GM21786 (cell line): ENCODE measurements at regions not wholly inside any gene's neighbourhood (a gene's known extent, or its start where the extent isn't known, plus 50 kb on each side); places are given as distances from the start of the nearest gene placed in this dataset.
"Not testable (repeated sequence)": the region's sequence is repeated elsewhere in the genome, so short reads cannot be mapped to it uniquely, and the experiment has no call there.

Experiments used
- ATAC-seq: cut with Tn5 transposase; IDR thresholded peaks from one replicate; pipeline ENCODE4 v1.9.1; 2021; ENCODE audit not compliant: unreplicated experiment

DNA sequence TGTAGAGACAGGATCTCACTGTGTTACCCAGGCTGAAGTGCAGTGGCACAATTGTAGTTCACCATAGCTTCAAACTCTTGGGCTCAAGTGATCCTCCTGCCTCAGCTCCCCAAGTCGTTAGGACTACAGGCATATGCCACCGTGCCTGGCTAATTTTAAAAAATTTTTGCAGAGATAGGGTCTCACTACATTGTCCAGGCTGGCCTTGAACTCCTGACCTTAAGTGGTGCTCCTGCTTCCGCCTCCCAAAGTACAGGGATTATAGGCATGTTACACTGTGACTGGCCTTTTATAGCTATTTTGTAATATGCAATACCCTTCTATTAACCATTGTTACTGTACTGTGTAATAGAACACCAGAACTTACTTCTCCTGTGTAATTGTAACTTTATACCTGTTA, 139.3 kb upstream of the ZNF267 start:
- ATAC-seq, result no peak

GRCh38 chr16:31745098-31745497, 128.5 kb upstream of the ZNF267 start:
- ATAC-seq, result not testable (repeated sequence)

GRCh38 chr16:31745900-31746299, 127.7 kb upstream of the ZNF267 start:
- no peak for ATAC-seq

DNA sequence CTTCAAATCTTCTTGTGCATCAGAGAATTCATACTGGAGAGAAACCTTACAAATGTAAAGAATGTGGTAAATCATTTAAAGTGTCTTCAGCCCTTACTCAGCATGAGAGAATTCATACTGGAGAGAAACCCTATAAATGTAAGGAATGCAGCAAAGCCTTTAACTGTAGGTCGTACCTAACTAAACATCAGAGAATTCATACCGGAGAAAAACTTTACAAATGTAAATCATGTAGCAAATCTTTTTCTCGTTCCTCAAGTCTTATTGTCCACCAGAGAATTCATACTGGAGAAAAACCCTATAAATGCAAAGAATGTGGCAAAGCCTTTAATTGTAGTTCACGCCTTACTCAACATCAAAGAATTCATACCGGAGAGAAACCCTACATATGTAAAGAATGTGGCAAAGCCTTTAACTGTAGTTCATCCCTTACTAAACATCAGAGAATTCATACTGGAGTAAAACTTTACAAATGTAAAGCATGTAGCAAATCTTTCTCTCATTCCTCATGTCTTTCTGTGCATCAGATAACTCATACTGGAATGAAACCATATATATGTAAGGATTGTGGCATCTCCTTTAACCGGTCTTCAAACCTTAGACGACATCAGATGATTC, 118.5 kb upstream of the ZNF267 start:
- ATAC-seq, result no peak

GRCh38 chr16:31764103-31764502, 109.5 kb upstream of the ZNF267 start:
- ATAC-seq, result no peak

GRCh38 chr16:31767267-31767666, 106.3 kb upstream of the ZNF267 start:
- ATAC-seq, result no peak

GRCh38 chr16:31780342-31780741, 93.3 kb upstream of the ZNF267 start:
- ATAC-seq, result no peak

GRCh38 chr16:31785126-31785525, 88.5 kb upstream of the ZNF267 start:
- no peak for ATAC-seq

DNA sequence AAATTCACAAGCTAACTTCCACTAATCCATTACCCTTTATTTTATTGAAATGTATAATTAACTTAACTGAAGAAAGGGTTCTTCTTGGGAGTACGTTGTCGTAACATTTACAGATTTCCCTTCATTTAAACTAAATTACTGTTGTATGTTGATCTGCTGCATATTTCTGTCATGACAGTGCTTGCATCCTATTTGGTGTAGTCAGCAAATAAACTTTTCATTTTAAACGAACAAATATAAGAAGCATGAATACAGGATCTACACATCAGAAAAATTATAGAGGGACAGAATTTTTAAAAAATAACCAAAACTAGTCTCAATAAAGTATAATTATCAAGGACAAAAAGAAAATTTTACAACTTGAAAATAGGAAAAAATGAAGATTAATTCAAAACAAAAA, 66.5 kb upstream of the ZNF267 start:
- no peak for ATAC-seq

GRCh38 chr16:31810863-31811262, 62.7 kb upstream of the ZNF267 start:
- no peak for ATAC-seq

DNA sequence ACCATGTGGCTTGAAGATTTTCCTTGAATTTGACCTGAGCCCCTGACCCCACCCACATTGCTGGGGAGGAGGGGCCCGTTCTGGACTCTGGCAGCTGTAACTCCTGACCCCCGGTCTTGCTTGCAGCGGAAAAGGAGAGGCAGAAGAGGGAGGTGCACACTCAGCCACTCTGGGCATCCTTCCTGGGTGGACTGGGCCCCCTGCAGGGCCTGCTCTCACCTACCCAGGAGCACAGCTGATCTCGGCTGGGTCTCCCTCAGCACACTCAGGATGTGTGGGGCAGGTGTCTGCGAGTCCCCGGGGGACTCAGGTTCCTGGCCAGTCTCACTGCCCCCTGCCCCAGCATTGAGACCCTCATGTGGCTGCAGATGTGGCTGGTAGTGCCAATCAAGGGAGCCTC, 57.5 kb upstream of the ZNF267 start:
- not testable (repeated sequence) for ATAC-seq

- ATAC-seq, result no peak
Observed at GRCh38 chr16:31819386-31819785, 54.2 kb upstream of the ZNF267 start.

GRCh38 chr16:31819948-31820347, 53.7 kb upstream of the ZNF267 start:
- no peak for ATAC-seq
